HK-2 (cell line): ENCODE measurements at regions not wholly inside any gene's neighbourhood (a gene's known extent, or its start where the extent isn't known, plus 50 kb on each side); places are given as distances from the start of the nearest gene placed in this dataset.

Experiments used
- DNase-seq: peaks from one replicate; pipeline ENCODE4 v3.0.0-alpha.2; 2018; ENCODE audit not compliant: unreplicated experiment

DNA sequence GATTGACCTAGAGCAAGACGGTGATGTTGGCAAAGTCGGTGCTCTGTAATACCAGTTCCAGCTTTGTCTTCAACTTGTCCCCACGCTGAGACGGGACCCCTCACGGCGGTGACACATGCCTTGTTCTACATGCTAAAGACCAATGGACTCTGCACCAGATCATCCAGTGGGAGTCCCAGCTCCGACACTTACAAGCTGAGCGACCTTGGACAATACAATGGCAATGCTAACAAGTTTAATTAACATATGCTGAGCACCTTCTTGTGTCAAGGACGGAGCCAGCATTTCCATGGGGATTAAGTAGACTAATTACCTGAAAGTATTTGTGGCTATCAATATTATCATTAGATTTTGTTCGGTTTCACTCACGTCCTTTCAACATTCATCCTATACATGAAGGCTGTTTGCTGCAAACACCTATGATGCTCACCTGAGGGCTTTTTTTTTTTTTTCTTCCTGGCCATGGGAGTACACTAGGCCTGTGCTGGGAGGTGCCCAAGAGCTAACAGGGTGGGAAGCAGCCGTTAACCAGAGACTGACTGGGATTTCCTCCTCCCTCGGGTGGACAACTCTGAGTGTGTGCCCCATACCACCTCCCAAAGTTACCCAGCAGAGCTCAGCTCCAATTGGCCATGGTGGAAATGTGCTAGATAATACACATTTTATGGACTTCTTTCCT lies 308.6 kb upstream of the ZFHX3 start:
- no peak for DNase-seq

GRCh38 chr16:73355981-73356380 lies 308.1 kb upstream of the ZFHX3 start:
- DNase-seq = no peak

- no peak for DNase-seq
These were observed 306.5 kb upstream of the ZFHX3 start for GRCh38 chr16:73354434-73354833.

DNA sequence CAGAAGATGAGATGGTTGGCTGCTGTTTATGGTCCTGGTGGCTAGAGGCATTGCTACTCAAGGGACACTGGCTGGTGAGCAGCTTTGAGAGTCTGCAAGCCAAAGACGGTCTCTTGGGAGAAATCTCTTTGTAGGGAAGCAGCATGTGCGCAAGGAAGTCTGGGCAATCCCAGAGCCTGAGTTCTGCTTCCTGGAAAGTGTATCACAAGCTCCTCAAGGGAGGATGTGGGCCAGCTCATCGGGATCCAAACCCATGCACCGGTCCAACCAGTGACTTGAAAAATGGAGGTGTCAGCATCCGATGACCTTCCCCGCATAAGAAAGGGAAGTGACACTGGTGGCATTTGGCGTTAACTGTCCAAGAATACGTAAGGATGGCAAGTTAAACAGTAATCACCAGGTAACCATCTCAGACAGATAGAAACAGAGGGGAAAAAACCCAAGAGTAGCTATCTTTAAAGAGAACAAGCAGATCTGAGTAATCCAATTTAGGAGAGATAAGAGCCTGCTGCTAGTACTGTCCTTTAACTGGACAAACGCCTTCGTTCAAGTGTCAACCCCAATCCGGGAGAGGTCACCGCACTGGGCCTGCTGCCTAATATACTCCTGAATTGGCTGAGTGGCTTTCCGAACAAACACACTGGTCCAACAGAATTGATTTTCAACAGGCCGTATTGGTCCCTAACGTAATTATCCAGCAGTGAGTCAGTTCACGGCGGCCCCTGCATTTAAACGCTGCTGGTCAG lies 303.0 kb upstream of the ZFHX3 start:
- DNase-seq = no peak

DNA sequence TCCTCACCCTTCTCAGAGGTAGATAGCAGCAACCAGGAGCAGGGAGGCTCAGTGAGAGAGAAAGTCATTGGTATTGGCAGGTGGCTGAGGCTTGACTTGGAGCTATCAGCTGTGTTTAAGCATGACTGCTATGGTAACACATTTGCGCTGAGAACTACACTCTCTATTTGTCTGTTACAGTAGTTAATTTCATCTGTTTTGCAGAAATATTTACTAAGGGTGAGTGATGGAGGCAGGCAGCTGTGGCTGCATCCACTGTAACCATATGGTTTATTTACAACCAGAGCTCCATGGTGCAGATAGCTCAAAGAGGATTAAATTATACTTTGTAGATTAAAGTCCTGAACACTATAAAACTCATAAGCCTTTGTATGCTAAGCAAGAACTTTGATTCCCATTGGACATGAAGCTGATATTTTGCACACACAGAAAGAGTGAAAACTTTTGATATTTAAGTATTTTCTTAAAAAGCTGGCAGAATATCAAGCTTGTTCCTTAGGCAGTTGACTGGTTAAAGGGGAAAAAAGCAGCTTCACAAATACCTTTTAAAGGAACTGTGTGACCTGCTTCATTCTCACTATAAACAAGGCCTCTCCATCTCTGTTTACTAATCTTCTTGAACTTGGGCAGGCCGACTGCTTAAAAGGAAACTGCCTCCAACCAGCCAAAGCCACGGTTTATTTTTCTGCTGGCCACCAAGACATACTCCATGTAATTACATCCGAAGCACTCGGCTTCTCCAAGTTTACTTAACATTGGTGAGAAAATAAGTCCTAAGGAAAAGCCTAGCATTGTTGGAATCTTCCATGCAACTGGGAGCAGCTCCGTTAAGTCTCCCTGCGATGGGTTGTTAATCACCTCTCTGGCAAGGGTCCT lies 299.8 kb upstream of the ZFHX3 start:
- DNase-seq = no peak

GRCh38 chr16:73339821-73340220 lies 291.9 kb upstream of the ZFHX3 start:
- no peak for DNase-seq

- DNase-seq = no peak
These were observed 289.7 kb upstream of the ZFHX3 start for GRCh38 chr16:73337373-73338296.

DNA sequence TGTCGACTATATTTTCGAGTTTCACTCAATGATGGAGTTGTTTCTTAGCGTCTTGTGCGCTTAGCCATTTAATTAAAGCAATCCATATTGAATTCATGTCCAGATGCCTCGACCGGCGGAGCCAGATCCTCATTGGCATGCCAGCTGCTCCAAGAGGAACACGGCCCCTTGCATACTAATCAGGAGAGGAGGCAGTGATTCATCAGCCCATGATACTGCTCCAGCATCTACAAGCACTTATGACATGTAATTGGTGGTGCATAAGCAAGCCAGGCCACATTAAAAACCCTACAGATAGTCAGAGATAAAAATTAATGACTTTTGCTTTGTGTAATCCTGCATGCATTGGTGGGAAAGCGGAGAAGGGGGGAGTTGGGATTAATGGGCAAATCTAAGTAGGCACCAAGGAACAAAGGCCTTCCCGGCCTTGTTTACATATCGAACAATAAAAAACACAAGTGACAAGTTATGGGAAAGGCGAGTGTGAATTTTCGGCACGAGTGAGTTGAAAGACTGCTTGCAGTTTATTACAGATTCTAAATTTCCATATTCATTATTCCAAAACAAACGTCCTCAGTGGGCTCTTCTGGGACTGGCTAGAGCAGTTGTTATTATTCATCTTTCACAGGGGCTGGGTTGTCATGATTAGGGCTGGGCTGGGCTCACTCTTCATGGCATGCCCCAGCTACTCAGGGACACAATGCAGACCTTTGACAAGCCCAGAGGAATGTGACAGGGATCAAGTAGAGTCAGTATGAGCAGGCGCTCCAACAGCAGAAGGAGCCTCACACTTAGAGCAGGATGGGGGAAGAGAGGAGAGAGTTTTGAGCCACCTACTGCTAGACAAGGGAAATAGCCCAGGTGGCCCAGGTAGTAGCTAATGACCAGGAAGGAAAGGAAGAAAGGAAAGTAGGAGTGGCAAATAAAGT lies 281.7 kb upstream of the ZFHX3 start:
- DNase-seq = no peak

DNA sequence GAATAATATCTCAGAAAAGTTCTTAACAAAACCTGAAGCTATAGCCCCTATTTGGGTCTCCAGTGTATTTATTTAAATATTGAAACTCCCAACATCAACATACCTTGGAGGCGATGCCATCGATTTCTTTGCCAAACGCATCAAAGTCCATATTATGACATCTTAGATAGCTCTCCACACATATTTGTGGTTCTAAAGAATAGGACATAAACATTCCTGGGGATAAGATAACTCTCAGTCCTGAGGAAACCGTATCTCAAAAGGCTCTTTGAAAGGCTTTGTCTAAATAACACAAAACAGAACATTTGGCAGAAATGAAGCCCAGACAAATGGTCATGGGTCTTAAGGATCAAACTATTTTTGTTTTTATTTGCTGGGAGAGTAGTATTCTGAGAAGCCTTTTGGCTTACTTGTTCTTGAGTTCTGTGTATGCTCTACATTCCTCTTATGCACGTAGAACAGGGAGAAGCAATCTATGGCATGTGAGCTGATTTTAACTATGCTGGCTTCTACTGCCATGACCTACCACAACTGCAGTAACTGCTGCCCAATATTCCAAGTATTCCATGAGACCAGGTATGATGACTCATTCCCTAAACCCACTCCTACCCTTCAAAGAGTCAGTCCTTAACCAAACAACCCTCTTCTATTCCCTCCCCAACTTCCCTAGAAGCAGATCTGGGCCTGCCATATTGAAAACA lies 279.0 kb upstream of the ZFHX3 start:
- DNase-seq = no peak

GRCh38 chr16:73326221-73326620 lies 278.3 kb upstream of the ZFHX3 start:
- DNase-seq = no peak

DNA sequence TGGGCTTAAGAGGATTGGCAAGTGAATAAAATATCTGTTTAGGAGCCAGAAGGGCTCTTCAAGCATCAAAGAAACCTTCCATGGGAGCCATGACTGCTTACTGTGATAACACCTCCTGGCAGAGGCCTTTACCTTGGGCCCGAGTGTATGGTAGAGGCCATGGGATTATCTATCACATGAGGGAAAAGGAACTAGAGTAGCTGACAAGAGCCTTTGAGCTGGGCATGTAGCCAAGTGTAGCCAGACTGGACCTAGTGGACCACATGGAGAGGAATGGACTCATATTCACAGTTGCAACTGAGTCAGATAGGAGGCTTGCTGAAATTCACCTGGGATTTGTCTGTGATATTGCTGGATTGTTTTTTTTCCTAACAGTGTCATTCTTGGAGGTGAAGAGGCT lies 276.0 kb upstream of the ZFHX3 start:
- no peak for DNase-seq

- DNase-seq = no peak
These were observed 274.9 kb upstream of the ZFHX3 start for GRCh38 chr16:73322856-73323255.

DNA sequence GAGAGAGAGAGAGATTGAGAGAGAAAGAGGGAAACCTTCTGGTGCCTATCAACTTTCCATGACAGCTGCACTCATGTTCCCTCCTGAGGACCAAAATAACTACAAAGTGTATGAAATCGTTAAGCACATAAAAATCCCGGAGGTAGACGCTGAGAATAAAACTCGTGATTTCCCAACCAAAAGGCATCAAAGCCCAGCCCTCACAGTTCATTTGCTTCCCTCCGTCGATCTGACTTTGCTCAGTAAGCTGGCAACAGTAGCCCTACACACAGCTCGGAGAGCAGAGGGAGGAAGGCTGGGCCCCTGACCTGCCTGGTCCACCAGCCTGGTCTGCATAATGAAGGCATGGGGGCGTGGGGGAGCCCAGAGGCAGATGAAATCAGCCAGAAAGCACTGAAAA lies 273.9 kb upstream of the ZFHX3 start:
- no peak for DNase-seq

DNA sequence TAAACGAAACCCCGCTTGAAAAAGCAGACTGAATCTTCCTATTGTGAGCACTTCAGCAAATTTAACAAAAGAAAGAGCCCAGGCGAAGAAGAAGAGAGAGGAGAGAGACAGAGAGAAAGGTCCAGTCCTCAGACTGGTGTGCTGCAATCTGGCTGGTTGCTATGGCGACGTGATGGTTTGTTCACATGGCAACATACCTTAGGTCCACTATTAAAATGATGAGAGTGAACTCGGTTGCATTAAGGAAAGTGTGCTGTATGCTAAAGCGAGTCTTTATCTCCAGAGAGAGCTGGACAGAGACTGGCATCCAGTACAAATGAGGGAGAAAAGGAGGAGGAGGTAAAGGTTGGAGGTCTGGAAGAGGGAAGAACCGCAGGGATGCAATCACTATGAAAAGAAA lies 271.8 kb upstream of the ZFHX3 start:
- no peak for DNase-seq

DNA sequence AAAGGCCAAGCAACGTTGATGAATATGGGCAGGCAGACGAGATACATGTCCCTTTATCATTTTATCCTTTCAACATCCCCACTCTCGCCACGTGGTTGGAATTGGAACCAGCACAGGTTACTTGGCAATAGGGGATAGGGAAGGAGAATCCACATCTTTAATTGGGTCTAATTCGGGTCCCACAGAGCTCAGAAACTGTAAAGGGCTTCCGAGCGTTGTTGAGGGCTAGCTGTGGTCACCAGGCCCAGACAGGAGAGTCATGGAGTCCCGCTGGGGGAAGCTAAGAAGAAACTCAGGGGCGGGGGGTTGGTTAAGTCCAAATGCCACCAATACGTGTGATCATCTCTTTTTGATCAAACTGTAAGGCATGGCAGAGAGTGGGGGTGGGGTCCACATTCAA lies 271.3 kb upstream of the ZFHX3 start:
- no peak for DNase-seq

GRCh38 chr16:73317321-73317857 lies 269.5 kb upstream of the ZFHX3 start:
- DNase-seq = no peak

DNA sequence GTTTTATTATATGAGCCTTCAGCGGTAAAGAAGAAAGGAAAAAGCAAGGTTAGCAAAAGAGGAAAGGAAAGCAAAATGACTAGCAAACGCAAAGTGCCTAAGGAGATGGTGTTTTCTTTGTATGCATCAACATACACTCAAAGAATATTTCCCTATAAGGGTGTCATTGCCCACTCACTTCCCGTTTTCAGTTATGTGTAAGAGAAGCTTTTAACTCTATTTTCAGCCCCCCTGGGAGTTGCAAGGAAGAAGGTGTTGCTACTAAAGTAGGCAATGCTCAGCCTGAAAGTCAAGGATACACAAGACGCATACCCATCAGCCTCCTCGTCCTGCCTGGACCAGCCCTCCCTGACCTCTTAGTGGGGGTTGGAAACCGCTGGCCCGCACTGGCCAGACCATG lies 267.7 kb upstream of the ZFHX3 start:
- DNase-seq = no peak

- no peak for DNase-seq
These were observed 266.0 kb upstream of the ZFHX3 start for GRCh38 chr16:73313950-73314349.

GRCh38 chr16:73311857-73312723 lies 264.2 kb upstream of the ZFHX3 start:
- DNase-seq = no peak
